OCI-LY3 (cell line): ENCODE measurements at regions not wholly inside any gene's neighbourhood (a gene's known extent, or its start where the extent isn't known, plus 50 kb on each side); places are given as distances from the start of the nearest gene placed in this dataset.

Experiments
- H2AFZ ChIP-seq: fragments of 200-600, 300-600 bp; shearing (Covaris generic); 2 replicates; pipeline ENCODE4 v1.6.0; 2014; ENCODE audit warnings: antibody characterized with exemption, low read depth, low read length
- H3K27ac ChIP-seq: fragments of 200-600, 300-600 bp; sonication (generic); 2 replicates; pipeline ENCODE4 v1.5.1; 2014; ENCODE audit warnings: mild to moderate bottlenecking, low read length, moderate library complexity, mixed read lengths
- H3K27me3 ChIP-seq: fragments of 200-600, 300-600 bp; sonication (generic); 2 replicates; pipeline ENCODE4 v1.6.1; 2014; ENCODE audit warnings: low read depth, low read length, mixed read lengths
- H3K36me3 ChIP-seq: fragments of 200-600, 300-600 bp; sonication (generic); replicated peaks from 2 replicates; pipeline ENCODE3; 2014; ENCODE audit warnings: low read depth, low read length, mixed read lengths
- H3K4me1 ChIP-seq: fragments of 300-600, 200-600 bp; sonication (generic); 2 replicates; pipeline ENCODE4 v1.6.1; 2014; ENCODE audit warnings: low read length, mixed read lengths
- H3K4me2 ChIP-seq: fragments of 200-600, 300-600 bp; sonication (generic); 2 replicates; pipeline ENCODE4 v1.6.1; 2014; ENCODE audit warnings: low read length, mixed read lengths
- H3K4me3 ChIP-seq: fragments of 300-600, 200-600 bp; sonication (generic); 2 replicates; pipeline ENCODE4 v1.5.1; 2014; ENCODE audit warnings: antibody characterized with exemption, mild to moderate bottlenecking, low read length, moderate library complexity
- H3K79me2 ChIP-seq: fragments of 300-600, 200-600 bp; shearing (Covaris generic); 2 replicates; pipeline ENCODE4 v1.6.1; 2014; ENCODE audit warnings: mild to moderate bottlenecking, low read length, mixed read lengths
- H3K9ac ChIP-seq: fragments of 300-600, 200-600 bp; shearing (Covaris generic); 2 replicates; pipeline ENCODE4 v1.6.0; 2014; ENCODE audit warnings: mild to moderate bottlenecking, low read length, moderate library complexity
- H3K9me3 ChIP-seq: fragments of 200-600, 300-600 bp; shearing (Covaris generic); 2 replicates; pipeline ENCODE4 v1.6.1; 2014; ENCODE audit warnings: low read length, mixed read lengths; ENCODE audit not compliant: insufficient read depth
- H4K20me1 ChIP-seq: fragments of 200-600, 300-600 bp; sonication (generic); 2 replicates; pipeline ENCODE4 v1.6.1; 2016; ENCODE audit warnings: low read length, mixed read lengths; ENCODE audit not compliant: insufficient read depth
- CTCF ChIP-seq: fragments of 200-600, 300-600 bp; sonication (generic); IDR thresholded peaks from 2 replicates; pipeline ENCODE4 v1.5.1; 2014; ENCODE audit warnings: antibody characterized with exemption, low read length, low read depth
- EZH2phosphoT487 ChIP-seq: fragments of 200-600 bp; shearing (Covaris generic); IDR thresholded peaks from 2 replicates; pipeline ENCODE4 v1.6.1; 2018; ENCODE audit warnings: antibody characterized with exemption, mixed run types, low read depth

DNA sequence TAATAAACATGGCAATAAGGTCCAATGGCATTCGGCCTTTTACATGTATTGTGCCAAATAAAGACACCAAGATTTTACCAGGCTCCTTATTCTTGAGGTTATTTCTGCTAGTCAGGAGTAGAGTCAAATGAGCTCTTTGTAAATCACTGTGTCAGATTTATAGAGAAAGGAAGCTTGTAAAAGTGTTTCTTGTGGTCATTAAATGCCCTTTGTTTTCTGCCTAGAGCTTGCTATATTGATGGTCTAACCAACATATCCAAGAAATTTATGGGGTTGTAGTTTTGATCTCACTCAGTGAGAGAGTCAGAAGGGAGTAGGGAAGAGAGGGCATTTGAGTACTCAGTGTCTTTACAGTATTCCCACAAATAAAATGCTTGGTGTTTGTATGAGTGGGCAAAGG is 86.2 kb upstream of the FRMPD4 start:
- no peaks in the 10 kb centered on the region for H3K36me3 ChIP-seq
- H3K9ac ChIP-seq: no peak overlapping the region
- no peaks in the 10 kb centered on the region for H3K79me2 ChIP-seq
- H3K4me2 ChIP-seq: no peak overlapping the region
- no peaks in the 10 kb centered on the region for H3K4me1 ChIP-seq
- H4K20me1 ChIP-seq: no peaks in the 10 kb centered on the region
- H3K4me3 ChIP-seq: no peak overlapping the region
- H2AFZ ChIP-seq: no peak overlapping the region
- H3K27ac ChIP-seq: no peak overlapping the region
- no peaks in the 10 kb centered on the region for H3K27me3 ChIP-seq
- TF ChIP-seq EZH2phosphoT487: no peak
- no peak for TF ChIP-seq CTCF
- no peaks in the 10 kb centered on the region for H3K9me3 ChIP-seq

DNA sequence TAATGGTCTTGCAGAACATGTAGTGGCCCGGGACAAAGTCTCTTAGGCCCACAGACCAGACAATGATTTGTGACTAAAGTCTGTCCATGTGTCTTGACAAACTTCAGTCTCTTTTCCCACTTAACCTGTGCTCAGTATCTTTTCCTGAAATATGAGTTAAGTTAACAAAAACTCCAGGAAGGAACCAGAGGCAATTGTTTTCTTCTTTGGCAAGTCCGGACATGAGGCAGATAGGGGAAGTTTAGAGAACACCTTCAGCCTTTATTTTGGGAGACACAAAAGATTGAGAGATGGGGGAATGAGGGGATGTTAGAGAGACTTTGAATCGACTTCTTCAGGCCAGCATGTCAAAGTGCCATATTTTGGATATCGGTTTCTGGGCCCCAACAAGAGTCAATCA is 80.2 kb upstream of the FRMPD4 start:
- Histone ChIP-seq H3K4me3 (no peak overlapping the region), H3K9me3 (no peaks in the 10 kb centered on the region), H2AFZ (no peak overlapping the region), H3K4me1 (no peaks in the 10 kb centered on the region), H3K79me2 (no peaks in the 10 kb centered on the region), H3K4me2 (no peak overlapping the region), H3K27me3 (no peaks in the 10 kb centered on the region), H3K27ac (no peak overlapping the region), H4K20me1 (no peaks in the 10 kb centered on the region), H3K36me3 (no peaks in the 10 kb centered on the region), H3K9ac (no peak overlapping the region)
- no peak for TF ChIP-seq EZH2phosphoT487
- TF ChIP-seq CTCF: no peak

GRCh38 chrX:12060489-12061260 is 77.6 kb upstream of the FRMPD4 start:
- no peak overlapping the region for H3K4me2 ChIP-seq
- no peak for TF ChIP-seq EZH2phosphoT487
- no peak for TF ChIP-seq CTCF
- no peaks in the 10 kb centered on the region for H3K9me3 ChIP-seq

GRCh38 chrX:12065251-12065650 is 73.0 kb upstream of the FRMPD4 start:
- Histone ChIP-seq H3K9me3 (no peaks in the 10 kb centered on the region), H3K9ac (no peak overlapping the region), H3K4me1 (no peaks in the 10 kb centered on the region), H4K20me1 (no peaks in the 10 kb centered on the region), H3K79me2 (no peaks in the 10 kb centered on the region), H3K4me2 (no peak overlapping the region), H3K27ac (no peak overlapping the region), H2AFZ (no peak overlapping the region), H3K36me3 (no peaks in the 10 kb centered on the region), H3K27me3 (no peaks in the 10 kb centered on the region), H3K4me3 (no peak overlapping the region)
- TF ChIP-seq EZH2phosphoT487 (no peak), CTCF (no peak)

More at GRCh38 chrX:12060489-12061260, 77.6 kb upstream of the FRMPD4 start:
- Histone ChIP-seq H2AFZ (no peak overlapping the region), H3K27ac (no peak overlapping the region), H3K36me3 (no peaks in the 10 kb centered on the region), H3K27me3 (no peaks in the 10 kb centered on the region), H3K9ac (no peak overlapping the region), H3K4me3 (no peak overlapping the region), H4K20me1 (no peaks in the 10 kb centered on the region), H3K4me1 (no peaks in the 10 kb centered on the region), H3K79me2 (no peaks in the 10 kb centered on the region)
